ENCODE measurements at regions not wholly inside any gene's neighbourhood (a gene's known extent, or its start where the extent isn't known, plus 50 kb on each side); places are given as distances from the start of the nearest gene placed in this dataset.

GRCh38 chr15:94100863-94101262 is 130.5 kb upstream of the MCTP2 start:
- DNase-seq (ENCODE audit: low spot score): no peak

GRCh38 chr15:94099574-94099960 is 131.8 kb upstream of the MCTP2 start:
- DNase-seq (ENCODE audit: low spot score): no peak

GRCh38 chr15:94098921-94099573 is 132.3 kb upstream of the MCTP2 start:
- DNase-seq (ENCODE audit: low spot score): no peak

GRCh38 chr15:94097552-94097951 is 133.8 kb upstream of the MCTP2 start:
- no peak for DNase-seq (ENCODE audit: low spot score)

GRCh38 chr15:94094310-94094709 is 137.1 kb upstream of the MCTP2 start:
- no peak for DNase-seq (ENCODE audit: low spot score)

GRCh38 chr15:94086341-94086740 is 145.0 kb upstream of the MCTP2 start:
- DNase-seq (ENCODE audit: low spot score): no peak

- no peak for DNase-seq (ENCODE audit: low spot score)
Measured at GRCh38 chr15:94083467-94084052, 147.8 kb upstream of the MCTP2 start.

- no peak for DNase-seq (ENCODE audit: low spot score)
Measured at GRCh38 chr15:94081829-94082228, 149.5 kb upstream of the MCTP2 start.

GRCh38 chr15:94080989-94081605 is 150.3 kb upstream of the MCTP2 start:
- DNase-seq (ENCODE audit: low spot score): no peak

- no peak for DNase-seq (ENCODE audit: low spot score)
Measured at GRCh38 chr15:94080416-94080815, 150.9 kb upstream of the MCTP2 start.

- no peak for DNase-seq (ENCODE audit: low spot score)
Measured at GRCh38 chr15:94079968-94080367, 151.4 kb upstream of the MCTP2 start.

GRCh38 chr15:94079459-94079858 is 151.9 kb upstream of the MCTP2 start:
- no peak for DNase-seq (ENCODE audit: low spot score)

- no peak for DNase-seq (ENCODE audit: low spot score)
Measured at GRCh38 chr15:94077938-94078337, 153.4 kb upstream of the MCTP2 start.

- no peak for DNase-seq (ENCODE audit: low spot score)
Measured at GRCh38 chr15:94075349-94075748, 156.0 kb upstream of the MCTP2 start.

GRCh38 chr15:94070356-94071295 is 160.7 kb upstream of the MCTP2 start:
- no peak for DNase-seq (ENCODE audit: low spot score)

- no peak for DNase-seq (ENCODE audit: low spot score)
Measured at GRCh38 chr15:94069844-94070243, 161.5 kb upstream of the MCTP2 start.

- no peak for DNase-seq (ENCODE audit: low spot score)
Measured at GRCh38 chr15:94066811-94067210, 164.6 kb upstream of the MCTP2 start.

GRCh38 chr15:94066046-94066445 is 165.3 kb upstream of the MCTP2 start:
- no peak for DNase-seq (ENCODE audit: low spot score)

GRCh38 chr15:94064676-94065313 is 166.6 kb upstream of the MCTP2 start:
- DNase-seq (ENCODE audit: low spot score): no peak

- no peak for DNase-seq (ENCODE audit: low spot score)
Measured at GRCh38 chr15:94061041-94061440, 170.3 kb upstream of the MCTP2 start.

- DNase-seq (ENCODE audit: low spot score): no peak
Measured at GRCh38 chr15:94059013-94059587, 172.3 kb upstream of the MCTP2 start.

- DNase-seq (ENCODE audit: low spot score): no peak
Measured at GRCh38 chr15:94057305-94057704, 174.1 kb upstream of the MCTP2 start.
